Hematopoietic multipotent progenitor cell treated with erythropoietin and hydrocortisone succinate and interleukin-3 and kit ligand, for 15 days (in vitro differentiated cells): ENCODE measurements at regions not wholly inside any gene's neighbourhood (a gene's known extent, or its start where the extent isn't known, plus 50 kb on each side); places are given as distances from the start of the nearest gene placed in this dataset.
A peak's percentile ranks its signal among the peaks of the same experiment; 100 is the strongest.

Source experiments
- DNase-seq: peaks from one replicate; pipeline ENCODE4 v3.0.0-alpha.2; 2015; ENCODE audit warnings: low spot score

- no peak for DNase-seq
Measured at GRCh38 chr17:77872199-77872598, 86.3 kb upstream of the TNRC6C start.

- DNase-seq: no peak
Measured at GRCh38 chr17:77872714-77873499, 85.6 kb upstream of the TNRC6C start.

GRCh38 chr17:77873500-77874302, 84.8 kb upstream of the TNRC6C start:
- DNase-seq: no peak

- no peak for DNase-seq
Measured at GRCh38 chr17:77874303-77875050, 84.0 kb upstream of the TNRC6C start.

- no peak for DNase-seq
Measured at GRCh38 chr17:77875051-77875780, 83.3 kb upstream of the TNRC6C start.

GRCh38 chr17:77875881-77876509, 82.5 kb upstream of the TNRC6C start:
- peak; percentile 18 for DNase-seq

- no peak for DNase-seq
Measured at GRCh38 chr17:77877036-77877435, 81.5 kb upstream of the TNRC6C start.

- DNase-seq: no peak
Measured at GRCh38 chr17:77877646-77878355, 80.7 kb upstream of the TNRC6C start.

GRCh38 chr17:77879226-77879895, 79.1 kb upstream of the TNRC6C start:
- DNase-seq: no peak

- no peak for DNase-seq
Measured at GRCh38 chr17:77879896-77880280, 78.6 kb upstream of the TNRC6C start.

- no peak for DNase-seq
Measured at GRCh38 chr17:77880711-77881450, 77.6 kb upstream of the TNRC6C start.

- no peak for DNase-seq
Measured at GRCh38 chr17:77881545-77881944, 77.0 kb upstream of the TNRC6C start.

GRCh38 chr17:77882040-77882439, 76.5 kb upstream of the TNRC6C start:
- no peak for DNase-seq

GRCh38 chr17:77882481-77883212, 75.9 kb upstream of the TNRC6C start:
- DNase-seq: no peak

- DNase-seq: no peak
Measured at GRCh38 chr17:77883213-77883650, 75.3 kb upstream of the TNRC6C start.

GRCh38 chr17:77884019-77884418, 74.5 kb upstream of the TNRC6C start:
- no peak for DNase-seq

- DNase-seq: no peak
Measured at GRCh38 chr17:77884967-77885641, 73.4 kb upstream of the TNRC6C start.
